Femur (tissue), 1 donor: ENCODE measurements at regions not wholly inside any gene's neighbourhood (a gene's known extent, or its start where the extent isn't known, plus 50 kb on each side); places are given as distances from the start of the nearest gene placed in this dataset.
A peak's percentile ranks its signal among the peaks of the same experiment; 100 is the strongest.

ENCODE experiments used
- DNase-seq: peaks from one replicate; pipeline ENCODE4 v3.0.0-alpha.2; 2017

GRCh38 chr10:59595593-59595992 is 114.1 kb downstream of the SLC16A9 start:
- no peak for DNase-seq

GRCh38 chr10:59593768-59594167 is 115.9 kb downstream of the SLC16A9 start:
- no peak for DNase-seq

- peak; percentile 43 for DNase-seq
Measured at GRCh38 chr10:59589796-59590195, 119.9 kb downstream of the SLC16A9 start.

- no peak for DNase-seq
Measured at GRCh38 chr10:59588791-59589190, 120.9 kb downstream of the SLC16A9 start.

GRCh38 chr10:59587756-59588140 is 121.9 kb downstream of the SLC16A9 start:
- DNase-seq, result no peak

GRCh38 chr10:59587083-59587755 is 122.4 kb downstream of the SLC16A9 start:
- DNase-seq, result no peak

GRCh38 chr10:59586407-59586891 is 123.2 kb downstream of the SLC16A9 start:
- no peak for DNase-seq

- DNase-seq, result no peak
Measured at GRCh38 chr10:59585046-59585700, 124.5 kb downstream of the SLC16A9 start.

GRCh38 chr10:59582780-59583179 is 126.9 kb downstream of the SLC16A9 start:
- DNase-seq, result no peak

GRCh38 chr10:59582058-59582457 is 127.6 kb downstream of the SLC16A9 start:
- no peak for DNase-seq

- DNase-seq, result no peak
Measured at GRCh38 chr10:59580026-59580863, 129.4 kb downstream of the SLC16A9 start.

- DNase-seq, result no peak
Measured at GRCh38 chr10:59578741-59579140, 130.9 kb downstream of the SLC16A9 start.

- DNase-seq, result no peak
Measured at GRCh38 chr10:59577984-59578383, 131.7 kb downstream of the SLC16A9 start.

GRCh38 chr10:59575269-59575668 is 134.4 kb downstream of the SLC16A9 start:
- DNase-seq, result no peak

- no peak for DNase-seq
Measured at GRCh38 chr10:59563531-59563930, 146.1 kb downstream of the SLC16A9 start.

- DNase-seq, result no peak
Measured at GRCh38 chr10:59562126-59562525, 147.5 kb downstream of the SLC16A9 start.

- DNase-seq, result no peak
Measured at GRCh38 chr10:59561477-59562121, 148.1 kb downstream of the SLC16A9 start.

- no peak for DNase-seq
Measured at GRCh38 chr10:59560990-59561389, 148.7 kb downstream of the SLC16A9 start.

GRCh38 chr10:59560161-59560560 is 149.5 kb downstream of the SLC16A9 start:
- DNase-seq, result no peak

GRCh38 chr10:59558066-59558465 is 151.6 kb downstream of the SLC16A9 start:
- no peak for DNase-seq

GRCh38 chr10:59557642-59558041 is 152.0 kb downstream of the SLC16A9 start:
- DNase-seq, result no peak

GRCh38 chr10:59557052-59557451 is 152.6 kb downstream of the SLC16A9 start:
- DNase-seq, result no peak
